K562 (cell line): ENCODE measurements at regions not wholly inside any gene's neighbourhood (a gene's known extent, or its start where the extent isn't known, plus 50 kb on each side); places are given as distances from the start of the nearest gene placed in this dataset.
A peak's percentile ranks its signal among the peaks of the same experiment; 100 is the strongest.

ENCODE experiments used
- ATAC-seq: fragments of 200-7000 bp; cut with Tn5 transposase; 3 replicates; pipeline ENCODE4 v1.9.1; 2020; ENCODE audit warnings: moderate library complexity
- BruUV-seq: library from RNA; stranded (reverse); fragments of 400-500 nt; replicated peaks from 2 replicates; lab custom pipeline; 2021; lab: Mats Ljungman, UMichigan
- CTCF ChIA-PET: fragments of 300-600 bp; formaldehyde crosslinking; extraction: SDS; loops from one replicate; lab custom pipeline; 2021; ENCODE audit warnings: low intra/inter-chr PET ratio; lab: Yijun Ruan, JAX
- POLR2A ChIA-PET: fragments of 300-600, 350-650 bp; sonication (Branson Sonifier 250); formaldehyde crosslinking; extraction: SDS; loops from one replicate; lab custom pipeline; 2021; ENCODE audit warnings: antibody characterized with exemption, inconsistent platforms; lab: Yijun Ruan, JAX
- DNase-seq, 4 experiments: peaks; one replicate each; pipeline versions ENCODE4 v3.0.0 to v3.0.0-alpha.2; 2011 to 2018; ENCODE audit warnings: low spot score in 3 of 4, mixed read lengths in 3 of 4; ENCODE audit errors: extremely low read depth in 1 of 4
- FAIRE-seq: peaks from 2 replicates; lab custom pipeline; 2011; peaks lifted over from hg19 to GRCh38; lab: Jason Lieb, UNC
- H2AFZ ChIP-seq: 2 replicates; pipeline ENCODE4 v1.6.0; 2011; ENCODE audit warnings: low read depth, low read length, control low read depth, inconsistent platforms
- H3K27ac ChIP-seq: fragments of 200-600 bp; 3 replicates; pipeline ENCODE4 v1.8.0; 2011; ENCODE audit warnings: low read depth, mild to moderate bottlenecking, control low read depth, inconsistent platforms, low read length, moderate library complexity, mixed read lengths; ENCODE audit errors: extremely low read depth
- H3K27me3 ChIP-seq, 2 experiments: fragments of 300-600 bp in 1 of 2; 2 replicates in 1 of 2; 3 replicates in 1 of 2; pipeline versions ENCODE4 v1.6.0 to v1.8.0; 2011; ENCODE audit warnings: inconsistent platforms in 2 of 2, low read length in 2 of 2, mild to moderate bottlenecking in 1 of 2, mixed read lengths in 1 of 2, moderate library complexity in 1 of 2; ENCODE audit not compliant: control insufficient read depth in 2 of 2, insufficient read depth in 2 of 2
- H3K36me3 ChIP-seq: fragments of 300-600 bp; 3 replicates; pipeline ENCODE4 v1.8.0; 2011; ENCODE audit warnings: mild to moderate bottlenecking, low read length, inconsistent platforms; ENCODE audit not compliant: control insufficient read depth, insufficient read depth
- H3K4me1 ChIP-seq, 2 experiments: fragments of 200-600 bp in 1 of 2; replicated peaks in 1 of 2; 2 replicates in 1 of 2; 3 replicates in 1 of 2; pipeline versions ENCODE4 v1.5.1 to v1.8.0; 2011; ENCODE audit warnings: inconsistent platforms in 2 of 2, low read length in 2 of 2, mild to moderate bottlenecking in 1 of 2, mixed read lengths in 1 of 2, moderate library complexity in 1 of 2; ENCODE audit not compliant: control insufficient read depth in 2 of 2, insufficient read depth in 2 of 2
- H3K4me2 ChIP-seq: 2 replicates; pipeline ENCODE4 v1.6.1; 2011; ENCODE audit warnings: low read length, control low read depth, inconsistent platforms, mixed read lengths; ENCODE audit not compliant: insufficient read depth
- H3K4me3 ChIP-seq: fragments of 200-600 bp; sonication (generic), shearing (Covaris generic); 2 replicates; pipeline ENCODE4 v1.5.1; 2016; ENCODE audit warnings: control low read depth, inconsistent platforms
- H3K79me2 ChIP-seq: fragments of 200-600 bp; 3 replicates; pipeline ENCODE4 v1.8.0; 2011; ENCODE audit warnings: low read length, inconsistent platforms; ENCODE audit not compliant: control insufficient read depth, insufficient read depth
- H3K9ac ChIP-seq, 2 experiments: 2 replicates each; pipeline versions ENCODE4 v1.6.0 to v1.6.1; 2011; ENCODE audit warnings: low read depth in 2 of 2, low read length in 2 of 2, control low read depth in 1 of 2, inconsistent platforms in 1 of 2, mild to moderate bottlenecking in 1 of 2, mixed read lengths in 1 of 2; ENCODE audit not compliant: insufficient read depth in 1 of 2
- H3K9me1 ChIP-seq: one replicate; pipeline ENCODE4 v1.6.0; 2011; ENCODE audit warnings: inconsistent platforms, mild to moderate bottlenecking, low read length, moderate library complexity; ENCODE audit not compliant: control insufficient read depth, insufficient read depth
- H3K9me3 ChIP-seq: replicated peaks from 2 replicates; pipeline ENCODE4 v1.5.1; 2011; ENCODE audit warnings: low read depth, low read length, inconsistent platforms; ENCODE audit not compliant: control insufficient read depth, insufficient read depth
- H4K20me1 ChIP-seq: replicated peaks from 2 replicates; pipeline ENCODE4 v1.6.1; 2011; ENCODE audit warnings: low read length, inconsistent platforms, mixed read lengths; ENCODE audit not compliant: control insufficient read depth, insufficient read depth
- BCOR ChIP-seq: fragments of 450-650 bp; IDR thresholded peaks from 2 replicates; pipeline ENCODE4 v1.6.1; 2016
- BRD4 ChIP-seq: fragments of 200-600 bp; sonication (generic); IDR thresholded peaks from 2 replicates; pipeline ENCODE4 v1.6.1; 2017; ENCODE audit warnings: inconsistent platforms
- COPS2 ChIP-seq: fragments of 450-650 bp; conservative IDR thresholded peaks from 2 replicates; pipeline ENCODE4 v1.6.1; 2016; ENCODE audit warnings: mild to moderate bottlenecking, moderate library complexity
- ELF2 ChIP-seq: fragments of 250-450 bp; sonication (Bioruptor Pico); IDR thresholded peaks from 2 replicates; pipeline ENCODE4 v1.5.0; 2021; ENCODE audit warnings: mild to moderate bottlenecking
- ELK3 ChIP-seq: fragments of 450-650 bp; formaldehyde crosslinking; IDR thresholded peaks from 2 replicates; pipeline ENCODE4 v1.4.0; 2020; ENCODE audit warnings: mild to moderate bottlenecking
- KDM1A ChIP-seq, 2 experiments: fragments of 450-650 bp; IDR thresholded peaks; 2 replicates each; pipeline ENCODE4 v1.6.1; 2016; ENCODE audit warnings: mild to moderate bottlenecking in 2 of 2
- KDM2B ChIP-seq: fragments of 250-450 bp; sonication (Bioruptor Pico); IDR thresholded peaks from 2 replicates; pipeline ENCODE4 v1.8.0; 2021; ENCODE audit warnings: mild to moderate bottlenecking, moderate library complexity
- KLF10 ChIP-seq: fragments of 250-450 bp; sonication (Bioruptor Pico); IDR thresholded peaks from 2 replicates; pipeline ENCODE4 v1.6.1; 2021; ENCODE audit warnings: matching md5 sums
- PBX2 ChIP-seq, 2 experiments: IDR thresholded peaks in 1 of 2; conservative IDR thresholded peaks in 1 of 2; 2 replicates each; pipeline ENCODE4 v1.6.1; 2016; ENCODE audit warnings: low read depth in 2 of 2, mild to moderate bottlenecking in 1 of 2, missing compliant biosample characterization in 1 of 2, missing genetic modification characterization in 1 of 2, moderate library complexity in 1 of 2
- RBM25 ChIP-seq: fragments of 200-400 bp; formaldehyde crosslinking; IDR thresholded peaks from 2 replicates; pipeline ENCODE4 v1.6.1; 2018; ENCODE audit warnings: low read length, low read depth, moderate library complexity; ENCODE audit not compliant: severe bottlenecking
- ZNF146 ChIP-seq: IDR thresholded peaks from one replicate; pipeline ENCODE4 v1.6.1; 2018; ENCODE audit warnings: missing compliant biosample characterization; ENCODE audit not compliant: unreplicated experiment
- ZNF232 ChIP-seq: sonication (generic); formaldehyde crosslinking; IDR thresholded peaks from 2 replicates; pipeline ENCODE4 v1.8.0; 2022; ENCODE audit warnings: mild to moderate bottlenecking, missing genetic modification reagents
- ZNF274 ChIP-seq: IDR thresholded peaks from 2 replicates; pipeline ENCODE4 v1.6.1; 2011; ENCODE audit warnings: low read depth, mild to moderate bottlenecking, low read length, moderate library complexity, borderline replicate concordance
- WGBS: fragments of 100-300 bp; shearing (Covaris generic); methylation state at CpG from one replicate; pipeline ENCODE4 v1.1.6; 2016; ENCODE audit warnings: low coverage, mixed read lengths; ENCODE audit not compliant: insufficient coverage; ENCODE audit errors: missing lambda C conversion rate; 5-methylcytosine and 5-hydroxymethylcytosine counted together
- in situ Hi-C: fragments of 300-500 bp; cut with MboI; formaldehyde crosslinking; loops from 4 replicates; pipeline ENCODE4 v1.15.0; 2018; ENCODE audit warnings: inconsistent platforms, mixed read lengths
- intact Hi-C: fragments of 100-400 bp; cut with micrococcal nuclease; formaldehyde crosslinking; loops from 2 replicates; pipeline ENCODE4 v1.14.2; 2022

DNA sequence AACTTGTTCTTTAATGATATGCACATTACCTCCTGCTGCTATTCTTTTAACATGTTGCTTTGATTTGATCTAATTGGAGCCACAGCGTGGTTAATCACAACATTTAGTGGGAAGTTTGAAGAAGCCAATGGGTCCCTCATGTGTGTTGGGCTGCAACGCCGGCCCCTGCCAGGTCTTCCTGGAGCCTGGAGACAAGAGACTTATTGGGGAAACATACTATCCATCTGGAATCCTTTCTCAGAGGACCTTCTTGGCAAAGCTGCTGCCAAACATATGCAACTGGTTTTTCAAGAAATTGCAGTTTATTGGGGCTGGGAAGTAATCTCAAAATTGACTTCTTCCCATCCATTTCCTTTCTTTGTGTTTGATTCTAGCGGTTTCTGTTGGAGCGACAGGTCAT is 396.3 kb upstream of the PROK2 start (continued):
- TF ChIP-seq PBX2 (CRISPR knock-in tag; IDR thresholded peaks at IDR 0.05; ENCODE audit: low read depth) (no peak), PBX2 (tag; conservative IDR thresholded peaks at IDR 0.05; ENCODE audit: low read depth) (0 out of 2 replicates have a peak, but pooled peaks have one; percentile 46)

DNA sequence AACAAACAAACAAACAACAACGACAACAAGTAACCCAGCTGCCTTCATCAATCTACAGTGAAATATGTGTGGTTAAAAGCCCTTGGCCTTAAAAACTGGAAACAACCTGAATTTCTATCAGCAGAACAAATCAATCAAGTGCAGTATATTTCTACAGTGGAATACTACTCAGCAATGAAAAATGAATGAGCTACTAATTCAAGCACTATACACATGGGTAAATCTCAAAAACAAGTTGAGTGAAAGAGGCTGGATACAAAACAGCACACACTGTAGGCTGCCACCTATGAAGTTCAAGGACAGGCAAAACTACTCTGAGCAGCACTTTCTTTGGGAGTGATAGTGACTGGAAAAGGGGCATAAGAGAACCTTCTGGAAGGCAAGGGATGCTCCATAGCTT is 395.5 kb upstream of the PROK2 start:
- DNase-seq: no peak
- no TSS peak for BruUV-seq
- peaks cover 20 to 55% of the 10 kb centered on the region in 2 experiments for H3K4me1 ChIP-seq
- no peak overlapping the region for H3K27ac ChIP-seq
- POLR2A ChIA-PET: no interaction called here
- no peaks in the 10 kb centered on the region for H3K36me3 ChIP-seq
- no peak overlapping the region for H2AFZ ChIP-seq
- WGBS: 82% methylated on average over 1 of the region's 1 CpG
- no peaks in the 10 kb centered on the region for H3K9me1 ChIP-seq
- intact Hi-C loops (no loop called here), in situ Hi-C loops (no loop called here)
- no peak for FAIRE-seq
- ATAC-seq: no peak
- H3K27me3 ChIP-seq: no peaks in the 10 kb centered on the region
- H3K9ac ChIP-seq: no peak overlapping the region
- H3K4me3 ChIP-seq: no peak overlapping the region
- no peak overlapping the region for H3K4me2 ChIP-seq
- H3K9me3 ChIP-seq: no peaks in the 10 kb centered on the region
- TF ChIP-seq KDM2B (CRISPR knock-in tag): no peak
- peak; percentile 52 for TF ChIP-seq RBM25
- TF ChIP-seq ZNF146 (CRISPR knock-in tag): peak; percentile 96
- TF ChIP-seq BRD4: no peak
- no peak for TF ChIP-seq KLF10 (CRISPR knock-in tag)
- TF ChIP-seq ELF2: no peak
- TF ChIP-seq KDM1A (IDR thresholded peaks at IDR 0.05): peak in 1 of 2 experiments; percentile 49; a peak in 1 of 4 replicates
- no peak for TF ChIP-seq ZNF232 (CRISPR knock-in tag)
- TF ChIP-seq COPS2: no peak
- no peak for TF ChIP-seq ELK3 (CRISPR knock-in tag)
- peak; percentile 34; the same call in 1 of the 2 replicates for TF ChIP-seq BCOR
- no peak for TF ChIP-seq ZNF274
- CTCF ChIA-PET: no interaction called here
- H4K20me1 ChIP-seq: no peaks in the 10 kb centered on the region
- H3K79me2 ChIP-seq: no peaks in the 10 kb centered on the region
